Mesenchymal stem cell (in vitro differentiated cells and primary cell): ENCODE measurements at regions not wholly inside any gene's neighbourhood (a gene's known extent, or its start where the extent isn't known, plus 50 kb on each side); places are given as distances from the start of the nearest gene placed in this dataset.
"Not testable (repeated sequence)": the region's sequence is repeated elsewhere in the genome, so short reads cannot be mapped to it uniquely, and the experiment has no call there.

Experiments used
- DNase-seq: peaks from one replicate; pipeline ENCODE4 v3.0.0-alpha.2; 2013
- H2AFZ ChIP-seq: one replicate; pipeline ENCODE4 v1.6.1; 2013; ENCODE audit warnings: low read depth, mild to moderate bottlenecking, control low read depth, inconsistent platforms, low read length, moderate library complexity
- H2AK5ac ChIP-seq: 2 replicates; pipeline ENCODE4 v1.6.1; 2013; ENCODE audit warnings: low read length, moderate library complexity, mild to moderate bottlenecking, inconsistent platforms; ENCODE audit not compliant: severe bottlenecking
- H2BK120ac ChIP-seq: one replicate; pipeline ENCODE4 v1.6.1; 2013; ENCODE audit warnings: low read depth, mild to moderate bottlenecking, inconsistent platforms, low read length, moderate library complexity
- H2BK12ac ChIP-seq, 2 experiments: one replicate each; pipeline ENCODE4 v1.6.1; 2013; ENCODE audit warnings: inconsistent platforms in 2 of 2, low read length in 2 of 2, mild to moderate bottlenecking in 2 of 2, moderate library complexity in 2 of 2, control low read depth in 1 of 2
- H2BK15ac ChIP-seq: one replicate; pipeline ENCODE4 v1.6.1; 2013; ENCODE audit warnings: mild to moderate bottlenecking, low read depth, inconsistent platforms; ENCODE audit not compliant: poor library complexity, severe bottlenecking
- H2BK5ac ChIP-seq: 2 replicates; pipeline ENCODE4 v1.6.1; 2013; ENCODE audit warnings: low read depth, mild to moderate bottlenecking, low read length, control low read depth, inconsistent platforms; ENCODE audit not compliant: poor library complexity, severe bottlenecking
- H3K14ac ChIP-seq, 2 experiments: one replicate each; pipeline ENCODE4 v1.6.1; 2013; ENCODE audit warnings: inconsistent platforms in 2 of 2, low read length in 2 of 2, control low read depth in 1 of 2, mild to moderate bottlenecking in 1 of 2, moderate library complexity in 1 of 2
- H3K18ac ChIP-seq, 2 experiments: one replicate each; pipeline ENCODE4 v1.6.1; 2013; ENCODE audit warnings: inconsistent platforms in 2 of 2, low read length in 2 of 2, control low read depth in 1 of 2, low read depth in 1 of 2, mild to moderate bottlenecking in 1 of 2
- H3K23ac ChIP-seq, 2 experiments: one replicate each; pipeline ENCODE4 v1.6.1; 2013; ENCODE audit warnings: inconsistent platforms in 2 of 2, low read length in 2 of 2, mild to moderate bottlenecking in 2 of 2, moderate library complexity in 2 of 2, control low read depth in 1 of 2
- H3K27ac ChIP-seq: 2 replicates; pipeline ENCODE4 v1.5.1; 2013; ENCODE audit warnings: mild to moderate bottlenecking, moderate library complexity, low read length, control low read depth, inconsistent platforms; ENCODE audit not compliant: poor library complexity, severe bottlenecking
- H3K27me3 ChIP-seq, 2 experiments: 2 replicates each; pipeline versions ENCODE4 v1.6.1 to v1.7.0; 2013; ENCODE audit warnings: low read length in 2 of 2, mild to moderate bottlenecking in 2 of 2, moderate library complexity in 2 of 2, control low read depth in 1 of 2, inconsistent platforms in 1 of 2; ENCODE audit not compliant: control insufficient read depth in 1 of 2, insufficient read depth in 1 of 2
- H3K36me3 ChIP-seq, 2 experiments: 2 replicates each; pipeline versions ENCODE4 v1.6.1 to v1.7.0; 2013; ENCODE audit warnings: low read length in 2 of 2, control low read depth in 1 of 2, inconsistent platforms in 1 of 2, low read depth in 1 of 2, mild to moderate bottlenecking in 1 of 2; ENCODE audit not compliant: insufficient read depth in 2 of 2, control insufficient read depth in 1 of 2
- H3K4ac ChIP-seq, 2 experiments: one replicate each; pipeline ENCODE4 v1.6.1; 2013; ENCODE audit warnings: inconsistent platforms in 2 of 2, low read length in 2 of 2, mild to moderate bottlenecking in 2 of 2, moderate library complexity in 2 of 2, control low read depth in 1 of 2, low read depth in 1 of 2
- H3K4me1 ChIP-seq: 2 replicates; pipeline ENCODE4 v1.6.1; 2013; ENCODE audit warnings: low read depth, low read length, control low read depth; ENCODE audit not compliant: control insufficient read depth, insufficient read depth
- H3K4me2 ChIP-seq: 2 replicates; pipeline ENCODE4 v1.6.1; 2013; ENCODE audit warnings: low read length, mild to moderate bottlenecking, inconsistent platforms; ENCODE audit not compliant: poor library complexity, severe bottlenecking
- H3K4me3 ChIP-seq, 2 experiments: 2 replicates each; pipeline versions ENCODE4 v1.5.1 to v1.7.0; 2013; ENCODE audit warnings: low read length in 2 of 2, mild to moderate bottlenecking in 2 of 2, control low read depth in 1 of 2, low read depth in 1 of 2; ENCODE audit not compliant: insufficient read depth in 1 of 2
- H3K79me1 ChIP-seq: replicated peaks from 2 replicates; pipeline ENCODE4 v1.6.1; 2013; ENCODE audit warnings: mild to moderate bottlenecking, control low read depth, low read length, inconsistent platforms; ENCODE audit not compliant: poor library complexity, severe bottlenecking
- H3K9ac ChIP-seq: 2 replicates; pipeline ENCODE4 v1.7.0; 2013; ENCODE audit warnings: mild to moderate bottlenecking, low read length, moderate library complexity
- H3K9me3 ChIP-seq: 2 replicates; pipeline ENCODE4 v1.7.0; 2013; ENCODE audit warnings: mild to moderate bottlenecking, low read length; ENCODE audit not compliant: control insufficient read depth
- H4K8ac ChIP-seq: one replicate; pipeline ENCODE4 v1.6.1; 2013; ENCODE audit warnings: inconsistent platforms, mild to moderate bottlenecking, low read length, moderate library complexity
- H4K91ac ChIP-seq: one replicate; pipeline ENCODE4 v1.6.1; 2013; ENCODE audit warnings: mild to moderate bottlenecking, low read length, inconsistent platforms
- WGBS: methylation state at CpG from one replicate; pipeline ENCODE4 v1.1.7; 2013; ENCODE audit warnings: mixed read lengths; 5-methylcytosine and 5-hydroxymethylcytosine counted together

DNA sequence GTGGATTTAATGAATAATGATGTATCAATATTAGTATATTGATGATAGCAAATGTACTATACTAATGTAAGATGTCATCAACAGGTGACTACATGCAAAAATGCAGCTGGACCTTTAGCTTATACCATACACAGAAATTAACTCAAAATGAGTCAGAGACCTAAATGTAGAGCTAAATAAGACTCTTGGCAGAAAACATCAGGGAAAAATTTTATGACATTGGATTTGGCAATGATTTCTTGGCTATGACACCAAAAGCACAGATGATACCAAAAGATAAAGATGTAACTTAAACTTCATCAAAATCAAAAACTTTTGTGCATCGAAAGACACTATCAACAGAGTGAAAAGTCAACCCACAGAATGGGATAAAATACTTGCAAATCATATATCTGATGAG lies 64.0 kb upstream of the CCL21 start:
- no peak overlapping the region for H3K23ac ChIP-seq
- H3K4ac ChIP-seq: no peak overlapping the region
- H3K9ac ChIP-seq: no peak overlapping the region
- no peaks in the 10 kb centered on the region for H3K9me3 ChIP-seq
- H2AK5ac ChIP-seq: no peak overlapping the region
- DNase-seq: no peak
- peaks cover 0 to 25% of the 10 kb centered on the region in 2 experiments for H3K27me3 ChIP-seq
- no peak overlapping the region for H2BK5ac ChIP-seq
- no peak overlapping the region for H2AFZ ChIP-seq
- H3K18ac ChIP-seq: no peak overlapping the region
- no peak overlapping the region for H2BK12ac ChIP-seq
- no peak overlapping the region for H3K4me2 ChIP-seq
- H3K14ac ChIP-seq: no peak overlapping the region
- H3K4me3 ChIP-seq: no peak overlapping the region
- no peak overlapping the region for H2BK120ac ChIP-seq
- H3K36me3 ChIP-seq: no peaks in the 10 kb centered on the region
- H4K91ac ChIP-seq: no peak overlapping the region
- H2BK15ac ChIP-seq: no peak overlapping the region
- H3K27ac ChIP-seq: no peak overlapping the region
- no peaks in the 10 kb centered on the region for H3K79me1 ChIP-seq
- no CpG with 5 or more reads among the region's 1 CpG for WGBS
- H3K4me1 ChIP-seq: no peaks in the 10 kb centered on the region
- no peak overlapping the region for H4K8ac ChIP-seq

DNA sequence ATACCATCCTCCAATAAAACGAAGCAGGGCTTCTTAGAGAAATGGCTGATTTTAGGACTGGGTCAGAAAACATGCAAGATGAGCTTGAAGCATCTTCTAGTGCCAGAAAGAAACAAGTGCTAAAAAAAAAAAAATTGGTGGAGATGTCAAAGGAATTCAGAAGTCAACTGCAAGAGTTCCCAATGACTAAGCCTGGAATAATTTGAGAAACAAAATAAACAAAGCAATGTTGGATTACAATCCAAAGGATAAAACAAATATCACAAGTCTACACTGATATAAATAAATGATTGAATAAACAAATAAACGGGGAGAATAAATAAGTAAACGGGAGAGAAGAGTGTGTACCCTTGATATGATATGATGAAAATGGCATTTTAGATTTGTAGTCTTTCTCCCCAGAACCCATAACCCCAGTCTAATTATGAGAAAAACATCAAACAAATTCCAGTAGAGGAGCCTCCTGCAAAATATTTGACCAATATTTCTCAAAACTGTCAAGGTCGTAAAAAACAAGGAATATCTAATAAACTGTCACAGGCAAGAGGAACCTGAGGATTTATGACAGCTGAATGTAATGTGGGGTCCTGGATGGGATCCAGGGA lies 63.5 kb upstream of the CCL21 start:
- H3K18ac ChIP-seq: no peak overlapping the region
- H3K14ac ChIP-seq: no peak overlapping the region
- no peak overlapping the region for H2BK15ac ChIP-seq
- H2BK12ac ChIP-seq: no peak overlapping the region
- no peak overlapping the region for H2AFZ ChIP-seq
- H3K23ac ChIP-seq: no peak overlapping the region
- H3K36me3 ChIP-seq: no peaks in the 10 kb centered on the region
- no peaks in the 10 kb centered on the region for H3K79me1 ChIP-seq
- H3K9me3 ChIP-seq: no peaks in the 10 kb centered on the region
- 85% methylated on average over 2 of the region's 4 CpGs for WGBS
- DNase-seq: no peak
- H2BK120ac ChIP-seq: no peak overlapping the region
- no peak overlapping the region for H3K4me3 ChIP-seq
- no peak overlapping the region for H3K4me2 ChIP-seq
- no peak overlapping the region for H3K9ac ChIP-seq
- no peak overlapping the region for H4K91ac ChIP-seq
- no peak overlapping the region for H3K27ac ChIP-seq
- no peak overlapping the region for H2AK5ac ChIP-seq
- peaks cover 0 to 20% of the 10 kb centered on the region in 2 experiments for H3K27me3 ChIP-seq
- no peak overlapping the region for H2BK5ac ChIP-seq
- no peaks in the 10 kb centered on the region for H3K4me1 ChIP-seq
- H3K4ac ChIP-seq: no peak overlapping the region
- no peak overlapping the region for H4K8ac ChIP-seq

DNA sequence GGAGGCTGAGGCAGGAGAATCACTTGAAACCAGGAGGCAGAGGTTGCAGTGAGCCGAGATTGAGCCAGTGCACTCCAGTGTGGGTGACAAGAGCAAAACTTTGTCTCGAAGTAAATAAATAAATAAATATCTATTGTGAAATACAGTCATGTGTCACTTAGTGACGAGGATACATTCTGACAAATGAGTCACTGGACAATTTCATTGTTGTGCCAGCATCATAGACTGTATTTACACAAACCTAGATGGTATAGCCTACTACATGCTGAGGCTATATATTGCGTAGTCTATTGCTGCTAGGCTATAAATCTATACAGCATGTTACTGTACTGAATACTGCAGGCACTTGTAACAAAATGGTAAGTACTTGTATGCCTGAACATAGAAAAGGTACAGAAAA lies 61.1 kb upstream of the CCL21 start:
- no peak overlapping the region for H2BK12ac ChIP-seq
- H3K9ac ChIP-seq: no peak overlapping the region
- no peak overlapping the region for H3K18ac ChIP-seq
- H3K4me1 ChIP-seq: no peaks in the 10 kb centered on the region
- H3K4ac ChIP-seq: no peak overlapping the region
- no peak overlapping the region for H4K8ac ChIP-seq
- H3K4me2 ChIP-seq: no peak overlapping the region
- H3K9me3 ChIP-seq: no peaks in the 10 kb centered on the region
- no peak overlapping the region for H2AK5ac ChIP-seq
- H2BK120ac ChIP-seq: no peak overlapping the region
- no peak overlapping the region for H2AFZ ChIP-seq
- no peak overlapping the region for H2BK5ac ChIP-seq
- no peak overlapping the region for H2BK15ac ChIP-seq
- no peaks in the 10 kb centered on the region for H3K79me1 ChIP-seq
- no peak overlapping the region for H3K14ac ChIP-seq
- WGBS: 67% methylated on average over 1 of the region's 4 CpGs
- H3K27ac ChIP-seq: no peak overlapping the region
- no peaks in the 10 kb centered on the region for H3K36me3 ChIP-seq
- H3K4me3 ChIP-seq: no peak overlapping the region
- peak; percentile 20 for DNase-seq
- H3K27me3 ChIP-seq: peaks cover 0 to 16% of the 10 kb centered on the region in 2 experiments
- H4K91ac ChIP-seq: no peak overlapping the region
- no peak overlapping the region for H3K23ac ChIP-seq

DNA sequence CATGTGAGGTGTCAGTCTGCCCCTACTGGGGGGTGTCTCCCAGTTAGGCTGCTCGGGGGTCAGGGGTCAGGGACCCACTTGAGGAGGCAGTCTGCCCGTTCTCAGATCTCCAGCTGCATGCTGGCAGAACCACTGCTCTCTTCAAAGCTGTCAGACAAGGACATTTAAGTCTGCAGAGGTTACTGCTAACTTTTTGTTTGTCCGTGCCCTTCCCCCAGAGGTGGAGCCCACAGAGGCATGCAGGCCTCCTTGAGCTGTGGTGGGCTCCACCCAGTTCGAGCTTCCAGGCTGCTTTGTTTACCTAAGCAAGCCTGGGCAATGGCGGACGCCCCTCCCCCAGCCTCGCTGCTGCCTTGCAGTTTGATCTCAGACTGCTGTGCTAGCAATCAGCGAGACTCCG lies 57.2 kb upstream of the CCL21 start:
- H2AFZ ChIP-seq, H3K36me3 ChIP-seq, H3K9me3 ChIP-seq, H2AK5ac ChIP-seq, H3K27ac ChIP-seq, H3K23ac ChIP-seq, H2BK5ac ChIP-seq, H4K8ac ChIP-seq, H3K9ac ChIP-seq, H3K18ac ChIP-seq, H2BK12ac ChIP-seq, H3K4me1 ChIP-seq, H2BK120ac ChIP-seq, H4K91ac ChIP-seq, H2BK15ac ChIP-seq, DNase-seq, H3K79me1 ChIP-seq, H3K4ac ChIP-seq, H3K14ac ChIP-seq, H3K4me2 ChIP-seq, H3K4me3 ChIP-seq: not testable (repeated sequence)
- H3K27me3 ChIP-seq: peaks cover 0 to 14% of the 10 kb centered on the region in 2 experiments
- WGBS: 48% methylated on average over 8 of the region's 9 CpGs
